GM23248 (cell line): ENCODE measurements at regions not wholly inside any gene's neighbourhood (a gene's known extent, or its start where the extent isn't known, plus 50 kb on each side); places are given as distances from the start of the nearest gene placed in this dataset.

ENCODE experiments used
- EZH2 ChIP-seq: fragments of 200-600 bp; sonication (generic); IDR thresholded peaks from 2 replicates; pipeline ENCODE4 v1.6.1; 2018; ENCODE audit warnings: antibody characterized with exemption, mild to moderate bottlenecking; ENCODE audit not compliant: insufficient read depth, poor library complexity, severe bottlenecking
- EZH2phosphoT487 ChIP-seq: fragments of 200-600 bp; sonication (generic); IDR thresholded peaks from 2 replicates; pipeline ENCODE4 v1.6.1; 2018; ENCODE audit warnings: antibody characterized with exemption, moderate library complexity, mild to moderate bottlenecking, low read depth; ENCODE audit not compliant: insufficient read depth

DNA sequence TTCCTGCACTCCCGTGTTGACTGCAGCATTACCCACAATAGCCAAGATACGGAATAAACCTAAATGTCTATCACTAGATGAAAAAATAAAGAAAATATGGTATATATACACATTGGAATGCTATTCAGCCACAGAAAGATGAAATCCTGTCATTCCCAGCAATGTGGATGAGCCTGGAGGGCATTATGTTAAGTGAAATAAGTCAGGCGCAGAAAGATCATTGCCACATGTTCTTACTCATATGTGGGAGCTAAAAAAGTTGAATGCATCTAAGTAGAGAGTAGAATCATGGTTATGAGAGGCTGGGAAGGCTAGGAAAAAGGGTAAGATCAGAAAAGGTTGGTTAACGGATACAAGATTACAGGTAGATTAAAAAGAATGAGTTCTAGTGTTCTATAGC, 219.1 kb upstream of the MKI67 start:
- no peak for TF ChIP-seq EZH2
- TF ChIP-seq EZH2phosphoT487: no peak
